ENCODE measurements at regions not wholly inside any gene's neighbourhood (a gene's known extent, or its start where the extent isn't known, plus 50 kb on each side); places are given as distances from the start of the nearest gene placed in this dataset.

GRCh38 chr2:52724585-52724984 is 1043.0 kb upstream of the CHAC2 start:
- TF ChIP-seq PRDM1 (tag by site-specific recombination; IDR thresholded peaks at IDR 0.05) (no peak), ZSCAN16 (tag by site-specific recombination; IDR thresholded peaks at IDR 0.05) (no peak), ZNF626 (tag by site-specific recombination; IDR thresholded peaks at IDR 0.05) (no peak), ZBTB49 (tag by site-specific recombination; IDR thresholded peaks at IDR 0.05; ENCODE audit: low read depth) (no peak), PRDM6 (tag by site-specific recombination; IDR thresholded peaks at IDR 0.05) (no peak)
- POLR2A ChIA-PET = no interaction called here
- Histone ChIP-seq H3K4me3 (ENCODE audit: low read depth, low read length) (no peak overlapping the region), H3K9me3 (ENCODE audit: control insufficient read depth, insufficient read depth, low read depth, low read length) (no peaks in the 10 kb centered on the region), H3K4me1 (ENCODE audit: control insufficient read depth, insufficient read depth, low read length) (no peaks in the 10 kb centered on the region), H3K36me3 (ENCODE audit: control insufficient read depth in 2 of 2, insufficient read depth in 1 of 2, low read length in 2 of 2) (no peaks in the 10 kb centered on the region), H3K27ac (ENCODE audit: extremely low read depth, low read depth, low read length) (no peak overlapping the region)
- CTCF ChIA-PET = no interaction called here

- Histone ChIP-seq H3K4me1 (ENCODE audit: control insufficient read depth, insufficient read depth, low read length) (no peaks in the 10 kb centered on the region), H3K9me3 (ENCODE audit: control insufficient read depth, insufficient read depth, low read depth, low read length) (no peaks in the 10 kb centered on the region), H3K36me3 (ENCODE audit: control insufficient read depth in 2 of 2, insufficient read depth in 1 of 2, low read length in 2 of 2) (no peaks in the 10 kb centered on the region), H3K27ac (ENCODE audit: extremely low read depth, low read depth, low read length) (no peak overlapping the region), H3K4me3 (ENCODE audit: low read depth, low read length) (no peak overlapping the region)
- TF ChIP-seq ZNF707 (tag by site-specific recombination; IDR thresholded peaks at IDR 0.05) = no peak
- no peak for TF ChIP-seq ZBTB1 (tag by site-specific recombination; IDR thresholded peaks at IDR 0.05)
- no peak for TF ChIP-seq ZNF621 (tag by site-specific recombination; IDR thresholded peaks at IDR 0.05)
- TF ChIP-seq ZNF214 (tag by site-specific recombination; IDR thresholded peaks at IDR 0.05; ENCODE audit: borderline replicate concordance) = no peak
- no peak for TF ChIP-seq ZNF266 (tag by site-specific recombination; IDR thresholded peaks at IDR 0.05; ENCODE audit: low read depth)
- no peak for TF ChIP-seq ZNF791 (tag by site-specific recombination; IDR thresholded peaks at IDR 0.05)
- TF ChIP-seq HIC1 (tag by site-specific recombination; IDR thresholded peaks at IDR 0.05) = no peak
- no peak for TF ChIP-seq ZNF148 (tag by site-specific recombination; IDR thresholded peaks at IDR 0.05; ENCODE audit: borderline replicate concordance)
- no peak for TF ChIP-seq BCL6B (tag by site-specific recombination; IDR thresholded peaks at IDR 0.05)
- CTCF ChIA-PET = no interaction called here
- POLR2A ChIA-PET = no interaction called here
Measured at GRCh38 chr2:52717836-52718235, 1049.8 kb upstream of the CHAC2 start.
